ENCODE measurements at regions not wholly inside any gene's neighbourhood (a gene's known extent, or its start where the extent isn't known, plus 50 kb on each side); places are given as distances from the start of the nearest gene placed in this dataset.

- TF ChIP-seq ZNF8 (CRISPR knock-in tag; IDR thresholded peaks at IDR 0.05) (no peak), CSRNP3 (CRISPR knock-in tag; IDR thresholded peaks at IDR 0.05) (no peak), ESRRG (CRISPR knock-in tag; IDR thresholded peaks at IDR 0.05) (no peak), ZNF70 (CRISPR knock-in tag; IDR thresholded peaks at IDR 0.05) (no peak), ISL1 (CRISPR knock-in tag; IDR thresholded peaks at IDR 0.05) (no peak), TOX (CRISPR knock-in tag; IDR thresholded peaks at IDR 0.05; ENCODE audit: borderline replicate concordance) (no peak), PATZ1 (CRISPR knock-in tag; IDR thresholded peaks at IDR 0.05; ENCODE audit: borderline replicate concordance) (no peak), OSR1 (CRISPR knock-in tag; IDR thresholded peaks at IDR 0.05) (no peak), ZC3H10 (CRISPR knock-in tag; IDR thresholded peaks at IDR 0.05) (no peak)
These were observed 92.3 kb downstream of the HS1BP3 start for GRCh38 chr2:20558391-20559150.

Data from SK-N-SH treated with all-trans-retinoic acid at 6 μM for 48 hours (cell line).